Panc1 (cell line): ENCODE measurements at regions not wholly inside any gene's neighbourhood (a gene's known extent, or its start where the extent isn't known, plus 50 kb on each side); places are given as distances from the start of the nearest gene placed in this dataset.
A peak's percentile ranks its signal among the peaks of the same experiment; 100 is the strongest.

Source experiments
- CTCF ChIP-seq: fragments of 450-650 bp; IDR thresholded peaks from 2 replicates; pipeline ENCODE4 v1.5.1; 2017; ENCODE audit warnings: mild to moderate bottlenecking
- POLR2AphosphoS5 ChIP-seq: IDR thresholded peaks from 2 replicates; pipeline ENCODE4 v1.6.1; 2012; ENCODE audit warnings: mild to moderate bottlenecking, low read depth, low read length, moderate library complexity
- REST ChIP-seq, 2 experiments: IDR thresholded peaks; 2 replicates each; pipeline ENCODE4 v1.6.1; 2011 to 2012; ENCODE audit warnings: low read depth in 2 of 2, control low read depth in 1 of 2, low read length in 1 of 2, mild to moderate bottlenecking in 1 of 2, moderate library complexity in 1 of 2; ENCODE audit not compliant: insufficient read depth in 1 of 2
- SIN3A ChIP-seq: IDR thresholded peaks from 2 replicates; pipeline ENCODE4 v1.6.1; 2012; ENCODE audit warnings: low read depth, mild to moderate bottlenecking, low read length, moderate library complexity, borderline replicate concordance; ENCODE audit not compliant: insufficient read depth
- TCF7L2 ChIP-seq: IDR thresholded peaks from 2 replicates; pipeline ENCODE4 v1.6.1; 2011; ENCODE audit warnings: mild to moderate bottlenecking, low read depth, low read length, inconsistent platforms

- peak; percentile 17 for TF ChIP-seq CTCF
- no peak for TF ChIP-seq POLR2AphosphoS5
- no peak for TF ChIP-seq REST (IDR thresholded peaks at IDR 0.05; ENCODE audit: insufficient read depth in 1 of 2, low read depth in 2 of 2, low read length in 1 of 2)
- TF ChIP-seq TCF7L2, result no peak
- no peak for TF ChIP-seq SIN3A
These were observed 531.0 kb downstream of the SMARCA1 start for GRCh38 chrX:128992107-128992971.
